Cardiac muscle cell (in vitro differentiated cells and primary cell): ENCODE measurements at regions not wholly inside any gene's neighbourhood (a gene's known extent, or its start where the extent isn't known, plus 50 kb on each side); places are given as distances from the start of the nearest gene placed in this dataset.

Source experiments
- DNase-seq, 2 donors: peaks; one replicate each; pipeline versions ENCODE4 v3.0.0 to v3.0.0-alpha.2; 2010 to 2017; ENCODE audit warnings: low read depth in 1 of 2, low spot score in 1 of 2
- H3K27ac ChIP-seq: fragments of 200-600 bp; sonication (generic); 2 replicates; pipeline ENCODE4 v1.5.1; 2016
- H3K27me3 ChIP-seq: fragments of 200-600 bp; sonication (generic); 2 replicates; pipeline ENCODE4 v1.6.0; 2016; ENCODE audit warnings: control low read depth
- H3K36me3 ChIP-seq: fragments of 200-600 bp; sonication (generic); 2 replicates; pipeline ENCODE4 v1.5.1; 2016; ENCODE audit warnings: control low read depth
- H3K4me1 ChIP-seq: fragments of 200-600 bp; sonication (generic); 2 replicates; pipeline ENCODE4 v1.8.1; 2017; ENCODE audit warnings: low read depth, mild to moderate bottlenecking, mixed run types
- H3K4me3 ChIP-seq: fragments of 200-600 bp; sonication (generic); 2 replicates; pipeline ENCODE4 v1.5.1; 2016; ENCODE audit warnings: mild to moderate bottlenecking
- H3K9me3 ChIP-seq: fragments of 200-600 bp; sonication (generic); 2 replicates; pipeline ENCODE4 v1.5.1; 2017; ENCODE audit warnings: low read depth, mild to moderate bottlenecking, control low read depth
- TF ChIP-seq, protein P1 (sequence below): IDR thresholded peaks from 2 replicates; pipeline ENCODE4 v1.5.1; 2012; ENCODE audit warnings: low read depth, mild to moderate bottlenecking, low read length

DNA sequence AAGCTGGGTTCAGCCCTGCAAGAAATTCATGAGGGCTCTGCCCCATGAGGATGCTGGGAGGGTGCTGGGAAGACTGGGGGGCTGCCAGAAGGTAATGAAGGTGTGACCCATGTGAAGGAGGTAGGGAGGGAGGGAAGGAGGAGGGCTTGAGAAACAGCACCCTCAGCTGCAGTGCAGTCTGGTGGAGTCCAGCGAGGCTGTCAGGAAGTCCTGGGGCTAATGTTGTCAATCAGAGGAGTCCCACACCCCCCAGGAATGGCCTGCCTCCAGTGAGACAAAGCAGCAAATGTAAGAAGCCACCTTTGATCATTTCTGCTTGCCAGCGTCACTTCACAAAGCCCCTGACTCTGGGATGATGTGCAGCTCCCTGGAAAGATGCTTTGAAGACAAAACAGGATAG is 248.4 kb downstream of the SH3BP4 start:
- no peaks in the 10 kb centered on the region for H3K4me1 ChIP-seq
- TF ChIP-seq, protein P1, sequence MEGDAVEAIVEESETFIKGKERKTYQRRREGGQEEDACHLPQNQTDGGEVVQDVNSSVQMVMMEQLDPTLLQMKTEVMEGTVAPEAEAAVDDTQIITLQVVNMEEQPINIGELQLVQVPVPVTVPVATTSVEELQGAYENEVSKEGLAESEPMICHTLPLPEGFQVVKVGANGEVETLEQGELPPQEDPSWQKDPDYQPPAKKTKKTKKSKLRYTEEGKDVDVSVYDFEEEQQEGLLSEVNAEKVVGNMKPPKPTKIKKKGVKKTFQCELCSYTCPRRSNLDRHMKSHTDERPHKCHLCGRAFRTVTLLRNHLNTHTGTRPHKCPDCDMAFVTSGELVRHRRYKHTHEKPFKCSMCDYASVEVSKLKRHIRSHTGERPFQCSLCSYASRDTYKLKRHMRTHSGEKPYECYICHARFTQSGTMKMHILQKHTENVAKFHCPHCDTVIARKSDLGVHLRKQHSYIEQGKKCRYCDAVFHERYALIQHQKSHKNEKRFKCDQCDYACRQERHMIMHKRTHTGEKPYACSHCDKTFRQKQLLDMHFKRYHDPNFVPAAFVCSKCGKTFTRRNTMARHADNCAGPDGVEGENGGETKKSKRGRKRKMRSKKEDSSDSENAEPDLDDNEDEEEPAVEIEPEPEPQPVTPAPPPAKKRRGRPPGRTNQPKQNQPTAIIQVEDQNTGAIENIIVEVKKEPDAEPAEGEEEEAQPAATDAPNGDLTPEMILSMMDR = no peak
- H3K36me3 ChIP-seq = no peaks in the 10 kb centered on the region
- no peak overlapping the region for H3K4me3 ChIP-seq
- H3K27me3 ChIP-seq = no peaks in the 10 kb centered on the region
- H3K27ac ChIP-seq = no peak overlapping the region
- DNase-seq = no peak
- no peaks in the 10 kb centered on the region for H3K9me3 ChIP-seq

DNA sequence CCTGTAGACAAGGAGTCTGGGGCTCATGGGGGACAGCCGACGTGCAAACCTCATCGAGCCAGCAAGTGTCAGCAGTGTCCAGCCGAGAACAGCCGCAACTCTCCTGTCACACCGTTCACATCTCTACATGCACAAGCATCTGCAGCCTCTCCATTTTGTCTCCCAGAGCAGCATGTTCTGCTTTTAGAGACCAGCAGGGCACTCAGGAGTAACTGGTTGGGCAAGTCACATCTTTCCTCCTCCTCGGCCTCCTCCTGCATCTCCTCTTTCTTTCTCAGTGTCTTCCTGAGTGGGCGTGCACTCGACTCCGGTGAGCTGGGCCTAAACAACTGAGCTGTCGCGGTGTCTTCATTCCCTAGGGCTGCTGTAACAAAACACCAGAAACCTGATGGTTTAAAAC is 249.9 kb downstream of the SH3BP4 start:
- Histone ChIP-seq H3K27me3 (no peaks in the 10 kb centered on the region), H3K4me3 (no peak overlapping the region), H3K9me3 (no peaks in the 10 kb centered on the region), H3K4me1 (no peaks in the 10 kb centered on the region), H3K36me3 (no peaks in the 10 kb centered on the region), H3K27ac (no peak overlapping the region)
- TF ChIP-seq, protein P1 = no peak
- no peak for DNase-seq

GRCh38 chr2:235204948-235205347 is 253.1 kb downstream of the SH3BP4 start:
- Histone ChIP-seq H3K4me1 (no peaks in the 10 kb centered on the region), H3K9me3 (no peaks in the 10 kb centered on the region), H3K27me3 (no peaks in the 10 kb centered on the region), H3K4me3 (no peak overlapping the region), H3K27ac (no peak overlapping the region), H3K36me3 (no peaks in the 10 kb centered on the region)
- DNase-seq = no peak
- TF ChIP-seq, protein P1 = no peak

- Histone ChIP-seq H3K4me3 (no peak overlapping the region), H3K4me1 (no peaks in the 10 kb centered on the region), H3K9me3 (no peaks in the 10 kb centered on the region), H3K36me3 (no peaks in the 10 kb centered on the region), H3K27ac (no peak overlapping the region), H3K27me3 (no peaks in the 10 kb centered on the region)
- no peak for DNase-seq
- TF ChIP-seq, protein P1 = no peak
These were observed 254.6 kb downstream of the SH3BP4 start for GRCh38 chr2:235206399-235206798.

DNA sequence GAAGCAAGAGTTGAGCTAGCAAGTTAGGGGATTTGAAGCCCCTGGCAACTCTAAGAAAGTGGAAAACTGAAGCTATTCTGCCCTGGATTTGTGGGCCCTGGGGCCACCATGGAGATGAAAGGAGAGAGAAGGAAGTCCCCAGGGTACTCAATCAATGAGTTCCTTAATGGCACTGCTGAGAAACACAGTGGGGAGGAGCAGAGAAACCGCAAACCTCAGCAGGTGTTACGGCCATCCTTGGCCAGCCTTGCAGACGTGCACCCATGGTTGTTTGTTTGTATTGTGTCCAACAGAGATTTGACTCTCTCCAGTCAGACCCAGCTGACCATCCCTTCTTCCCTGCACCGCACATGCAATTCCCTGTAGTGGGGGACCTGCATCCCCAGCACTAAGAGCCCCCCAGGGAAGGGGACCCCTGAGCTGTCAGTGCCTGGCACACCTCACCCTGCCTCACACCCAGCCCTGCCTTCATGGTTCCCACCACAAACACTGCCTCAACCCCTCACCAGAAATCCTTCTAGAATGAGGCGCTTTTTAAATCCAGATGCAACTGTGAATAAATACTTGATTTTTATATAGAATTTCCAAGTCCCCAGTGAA is 255.3 kb downstream of the SH3BP4 start:
- Histone ChIP-seq H3K27me3 (no peaks in the 10 kb centered on the region), H3K36me3 (no peaks in the 10 kb centered on the region), H3K27ac (no peak overlapping the region), H3K4me1 (no peaks in the 10 kb centered on the region), H3K4me3 (no peak overlapping the region), H3K9me3 (no peaks in the 10 kb centered on the region)
- no peak for DNase-seq
- TF ChIP-seq, protein P1 = no peak

DNA sequence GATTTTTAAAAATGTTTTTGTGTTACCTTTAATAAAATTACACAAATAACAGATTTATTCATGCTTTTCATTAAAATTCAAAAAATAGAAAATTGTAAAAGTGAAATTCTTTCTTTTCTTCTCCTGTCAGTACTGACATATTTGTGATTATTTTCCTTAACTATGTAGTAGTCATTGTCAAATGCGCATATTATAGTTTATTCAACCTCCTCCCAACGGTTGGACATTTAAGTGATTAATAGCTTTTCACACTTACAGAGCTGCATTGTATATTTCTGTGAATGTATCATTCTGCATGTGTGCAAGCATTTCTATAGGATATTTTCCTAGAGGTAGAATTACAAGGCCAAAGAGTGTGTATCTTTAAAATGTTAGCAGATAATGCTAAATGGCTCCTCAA is 259.2 kb downstream of the SH3BP4 start:
- Histone ChIP-seq H3K36me3 (no peaks in the 10 kb centered on the region), H3K9me3 (no peaks in the 10 kb centered on the region), H3K27me3 (no peaks in the 10 kb centered on the region), H3K4me3 (no peak overlapping the region), H3K4me1 (no peaks in the 10 kb centered on the region), H3K27ac (no peak overlapping the region)
- no peak for DNase-seq
- TF ChIP-seq, protein P1 = no peak
